Activated CD8-positive, alpha-beta memory T cell treated with anti-CD3 and anti-CD28 coated beads, Interleukin-2, amount 50 U/mL, for 24 hours (primary cell): ENCODE measurements at regions not wholly inside any gene's neighbourhood (a gene's known extent, or its start where the extent isn't known, plus 50 kb on each side); places are given as distances from the start of the nearest gene placed in this dataset.
"Not testable (repeated sequence)": the region's sequence is repeated elsewhere in the genome, so short reads cannot be mapped to it uniquely, and the experiment has no call there.

ENCODE experiments used
- DNase-seq: peaks from one replicate; pipeline ENCODE4 v3.0.0-alpha.2; 2020; ENCODE audit errors: extremely low read depth

- no peak for DNase-seq
Measured at GRCh38 chr5:174917976-174918554, 193.7 kb downstream of the MSX2 start.

- DNase-seq: not testable (repeated sequence)
Measured at GRCh38 chr5:174917435-174917834, 193.1 kb downstream of the MSX2 start.

DNA sequence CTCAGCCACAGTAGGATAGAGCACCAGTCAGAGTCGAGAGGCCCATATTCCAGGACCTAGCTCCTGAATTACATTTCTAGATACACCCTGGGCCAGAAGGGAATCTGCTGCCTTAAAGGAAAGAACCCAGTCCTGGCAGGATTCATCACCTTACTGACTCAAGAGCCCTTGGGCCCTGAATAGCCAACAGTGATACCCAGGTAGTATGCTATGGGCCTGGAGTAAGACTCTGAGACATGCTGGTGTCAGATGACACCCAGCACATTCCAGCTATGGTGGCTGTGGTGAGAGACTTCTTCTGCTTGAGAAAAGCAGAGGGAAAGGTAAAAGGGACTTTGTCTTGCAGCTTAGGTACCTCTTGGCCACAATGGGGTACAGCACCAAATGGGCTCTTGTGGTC, 192.5 kb downstream of the MSX2 start:
- DNase-seq: not testable (repeated sequence)

- DNase-seq: no peak
Measured at GRCh38 chr5:174916227-174916626, 191.8 kb downstream of the MSX2 start.

GRCh38 chr5:174911118-174911517, 186.7 kb downstream of the MSX2 start:
- no peak for DNase-seq

DNA sequence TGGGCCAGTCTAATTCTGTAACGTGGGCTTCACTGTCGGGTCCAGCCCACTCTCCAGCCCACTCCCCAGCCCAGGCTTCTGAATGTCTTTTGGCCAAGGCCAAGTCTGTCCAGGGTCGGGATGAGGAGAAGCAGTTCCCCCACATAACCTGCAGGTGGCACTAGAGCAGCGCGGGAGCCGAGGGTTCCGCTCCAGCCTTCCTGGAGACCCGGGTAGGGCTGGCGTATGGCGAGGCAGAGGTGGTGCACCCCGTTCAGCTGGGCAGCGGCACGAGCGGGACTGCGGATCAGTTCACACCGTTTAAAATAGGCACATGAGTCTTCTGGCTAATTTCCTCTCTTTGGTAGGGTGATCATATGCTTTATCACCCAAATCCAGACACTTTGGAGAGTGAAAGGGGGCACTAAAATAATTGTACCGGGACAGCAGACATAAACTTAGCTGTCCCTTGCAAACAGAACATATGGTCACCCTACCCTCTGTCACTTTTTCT, 185.9 kb downstream of the MSX2 start:
- DNase-seq: peak; percentile 9

- no peak for DNase-seq
Measured at GRCh38 chr5:174903172-174903732, 178.9 kb downstream of the MSX2 start.

- DNase-seq: no peak
Measured at GRCh38 chr5:174901336-174901735, 177.0 kb downstream of the MSX2 start.

DNA sequence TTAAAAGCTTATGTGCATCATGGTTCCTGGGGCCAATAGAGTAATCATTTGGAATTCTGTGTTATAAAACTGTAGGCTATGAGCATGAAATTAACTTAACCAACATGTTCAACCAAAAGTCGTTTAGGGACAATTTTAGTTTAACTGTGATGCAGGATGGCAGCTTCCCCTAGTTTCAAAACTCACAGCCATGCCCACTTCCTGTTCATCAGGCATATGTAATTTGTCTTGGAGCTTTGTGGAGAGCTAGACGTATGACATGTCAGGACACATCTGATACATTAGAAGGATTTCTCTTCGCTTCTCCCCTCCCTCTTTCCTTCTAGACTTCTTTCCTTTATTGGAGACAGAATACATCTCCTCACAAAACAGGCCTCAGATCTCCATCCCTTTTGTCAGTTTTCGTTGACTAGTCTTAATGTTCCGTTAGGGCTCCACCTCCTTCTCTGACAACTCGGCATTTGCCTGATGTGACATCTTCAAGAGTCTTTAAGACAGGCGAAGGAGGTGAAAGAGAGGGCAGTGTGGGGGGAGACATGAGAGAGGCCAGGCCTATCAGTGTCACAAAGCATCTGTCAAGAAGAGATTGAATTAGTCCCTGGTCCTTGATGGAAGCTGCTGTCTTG, 176.0 kb downstream of the MSX2 start:
- DNase-seq: no peak

- DNase-seq: no peak
Measured at GRCh38 chr5:174897281-174897950, 173.0 kb downstream of the MSX2 start.

- DNase-seq: no peak
Measured at GRCh38 chr5:174895360-174895759, 171.0 kb downstream of the MSX2 start.

DNA sequence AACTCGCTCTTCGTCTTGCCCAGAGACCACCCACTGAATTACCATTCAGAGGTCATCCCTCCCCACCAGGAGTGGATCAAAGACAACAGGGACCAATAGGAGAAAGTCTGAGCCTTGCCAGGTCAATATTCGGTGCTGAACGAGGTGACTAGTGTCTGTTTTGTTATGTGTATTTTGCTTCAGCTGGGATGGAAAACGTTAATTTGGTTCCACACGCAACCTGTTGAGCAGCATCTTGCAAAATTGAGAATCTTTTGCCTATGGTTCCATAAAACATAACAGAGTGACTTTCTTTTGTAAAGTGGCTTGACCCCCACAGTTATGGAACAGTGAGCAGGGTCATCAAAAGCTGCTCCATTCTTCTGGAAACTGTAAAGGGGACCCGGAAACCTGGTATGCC, 168.4 kb downstream of the MSX2 start:
- no peak for DNase-seq

GRCh38 chr5:174880412-174881200, 156.2 kb downstream of the MSX2 start:
- not testable (repeated sequence) for DNase-seq

- DNase-seq: no peak
Measured at GRCh38 chr5:174877987-174878386, 153.6 kb downstream of the MSX2 start.

GRCh38 chr5:174872271-174872670, 147.9 kb downstream of the MSX2 start:
- DNase-seq: no peak

DNA sequence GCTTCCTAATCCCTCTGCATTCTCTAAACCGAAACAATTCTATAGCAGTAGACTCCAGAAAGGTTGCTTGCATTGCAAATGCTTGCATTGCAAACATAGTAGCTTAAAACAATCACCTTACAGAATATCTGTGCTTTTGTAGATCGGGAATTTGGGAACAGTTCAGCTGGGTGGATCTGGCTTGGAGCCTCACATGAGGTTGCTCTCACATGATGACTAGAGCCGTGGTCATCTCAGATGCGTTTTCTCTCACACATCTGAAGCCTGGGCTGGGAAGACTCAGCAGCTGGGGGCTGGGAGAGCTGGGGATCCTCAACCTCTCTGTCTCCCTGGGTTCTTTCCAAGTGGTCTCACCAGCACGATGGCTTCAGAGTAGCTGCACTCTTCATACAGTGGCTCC, 127.8 kb downstream of the MSX2 start:
- DNase-seq: no peak

DNA sequence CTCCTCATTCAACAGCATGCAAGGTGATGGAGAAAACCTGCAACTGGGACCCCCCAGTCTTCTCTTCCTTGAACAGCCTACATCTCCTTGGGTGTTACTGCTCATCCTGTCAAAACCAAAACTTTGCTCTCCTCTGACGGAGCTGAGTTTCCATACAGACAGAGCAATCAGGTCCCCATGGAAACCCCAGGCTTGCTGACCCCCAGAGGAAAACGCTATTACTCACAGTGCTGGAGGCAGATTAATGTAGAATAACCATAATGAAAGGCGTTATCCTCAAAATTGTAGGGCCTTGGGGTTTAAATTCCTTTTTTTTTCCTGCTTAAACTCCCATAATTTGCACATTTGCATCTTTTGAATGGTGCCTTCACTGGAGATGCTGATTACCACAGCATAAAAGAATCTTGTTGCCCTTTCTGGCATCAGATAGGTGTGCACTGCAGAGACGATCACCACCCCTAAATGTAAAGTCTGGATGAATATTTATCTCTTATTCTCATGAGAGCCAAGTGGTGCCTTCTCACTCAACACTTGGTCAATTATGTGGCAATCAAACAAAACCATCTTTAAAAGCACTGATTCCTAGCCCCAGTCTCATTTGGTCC, 126.3 kb downstream of the MSX2 start:
- no peak for DNase-seq

GRCh38 chr5:174849426-174849825, 125.0 kb downstream of the MSX2 start:
- no peak for DNase-seq

GRCh38 chr5:174844971-174845370, 120.6 kb downstream of the MSX2 start:
- no peak for DNase-seq

DNA sequence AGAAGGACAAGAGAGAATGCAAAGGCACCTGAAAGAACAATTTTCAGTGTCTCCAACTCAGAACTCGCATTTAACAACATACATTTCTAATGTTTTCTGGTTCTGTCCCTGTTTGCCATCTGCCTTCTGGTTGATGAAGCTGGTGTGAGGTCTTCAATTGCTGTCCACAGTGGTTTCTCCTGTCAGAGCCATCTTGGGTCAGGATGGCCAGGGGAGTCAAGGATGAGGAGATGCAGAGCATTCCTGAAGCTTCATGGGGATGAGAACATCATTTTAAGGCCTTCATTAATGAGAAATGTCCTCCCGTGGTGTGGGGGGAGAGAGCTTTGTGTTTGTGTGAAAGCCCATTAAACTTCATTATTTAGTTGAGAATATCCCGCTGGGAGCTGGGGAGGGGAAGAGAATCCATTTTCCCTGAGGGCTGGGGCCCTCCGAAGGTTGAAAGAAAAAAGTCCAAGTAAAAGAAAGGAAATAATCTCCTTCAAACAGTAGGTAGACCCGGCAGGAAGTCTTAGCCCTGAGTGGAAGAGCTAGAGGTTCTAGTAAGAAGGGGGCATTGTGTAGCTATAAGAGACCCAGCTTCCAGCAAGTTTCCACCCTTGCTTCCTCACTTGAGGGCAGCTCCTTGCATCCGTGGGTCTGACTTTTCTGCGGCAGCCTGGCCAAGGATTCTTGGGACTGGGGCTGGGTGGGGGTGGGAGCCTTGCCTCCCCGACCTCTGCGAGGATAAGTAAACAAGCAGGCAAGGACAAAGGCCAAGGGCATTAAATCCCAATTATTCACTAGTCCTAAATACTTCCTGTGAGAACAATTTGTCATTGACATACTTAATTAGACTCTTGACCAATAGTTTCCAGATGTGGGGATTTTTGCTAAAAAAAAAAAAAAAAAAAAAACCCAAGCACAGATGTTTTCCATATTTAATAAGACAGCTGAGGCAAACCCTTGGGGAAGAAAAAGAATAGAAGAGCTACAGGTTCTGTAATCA, 119.2 kb downstream of the MSX2 start:
- no peak for DNase-seq
